H1 (cell line): ENCODE measurements at regions not wholly inside any gene's neighbourhood (a gene's known extent, or its start where the extent isn't known, plus 50 kb on each side); places are given as distances from the start of the nearest gene placed in this dataset.

Source experiments
- CTCF ChIA-PET: fragments of 300-600 bp; sonication (Branson Sonifier 250); formaldehyde crosslinking; loops from one replicate; lab custom pipeline; 2021; ENCODE audit not compliant: partially characterized antibody; lab: Charles Lee
- POLR2A ChIA-PET: fragments of 300-600 bp; sonication (Branson Sonifier 250); formaldehyde crosslinking; loops from one replicate; lab custom pipeline; 2021; ENCODE audit warnings: inconsistent platforms; ENCODE audit not compliant: partially characterized antibody; lab: Charles Lee
- DNase-seq, 2 experiments: peaks; one replicate each; pipeline versions ENCODE4 v3.0.0 to v3.0.0-alpha.2; 2010 to 2022; ENCODE audit warnings: low spot score in 2 of 2, low read depth in 1 of 2, mixed read lengths in 1 of 2
- FAIRE-seq: peaks from 2 replicates; lab custom pipeline; 2011; peaks lifted over from hg19 to GRCh38; lab: Jason Lieb, UNC
- H2AFZ ChIP-seq: 2 replicates; pipeline ENCODE4 v1.8.1; 2012; ENCODE audit warnings: low read length, inconsistent platforms
- H2AK5ac ChIP-seq: 2 replicates; pipeline ENCODE4 v1.6.1; 2013; ENCODE audit warnings: low read depth, low read length
- H2BK120ac ChIP-seq: replicated peaks from 2 replicates; pipeline ENCODE3; 2013; ENCODE audit warnings: low read depth, low read length, inconsistent platforms
- H2BK12ac ChIP-seq: 2 replicates; pipeline ENCODE4 v1.6.1; 2013; ENCODE audit warnings: low read depth, low read length
- H2BK15ac ChIP-seq: 2 replicates; pipeline ENCODE4 v1.6.1; 2013; ENCODE audit warnings: low read length
- H2BK20ac ChIP-seq: 2 replicates; pipeline ENCODE4 v1.6.1; 2013; ENCODE audit warnings: low read length
- H2BK5ac ChIP-seq: 2 replicates; pipeline ENCODE4 v1.6.1; 2013; ENCODE audit warnings: low read depth, low read length
- H3K14ac ChIP-seq: 2 replicates; pipeline ENCODE4 v1.6.1; 2013; ENCODE audit warnings: inconsistent platforms; ENCODE audit not compliant: insufficient read length
- H3K18ac ChIP-seq: 2 replicates; pipeline ENCODE4 v1.6.1; 2013; ENCODE audit warnings: low read length; ENCODE audit errors: extremely low read depth
- H3K23ac ChIP-seq: 2 replicates; pipeline ENCODE4 v1.6.1; 2013; ENCODE audit warnings: inconsistent platforms; ENCODE audit not compliant: insufficient read length
- H3K23me2 ChIP-seq: 2 replicates; pipeline ENCODE4 v1.6.1; 2013; ENCODE audit warnings: low read depth, low read length
- H3K27ac ChIP-seq: 2 replicates; pipeline ENCODE4 v1.6.1; 2011; ENCODE audit warnings: low read depth, low read length, inconsistent platforms
- H3K27me3 ChIP-seq, 4 experiments: replicated peaks in 1 of 4; 1 replicate in 1 of 4; 2 replicates in 3 of 4; pipeline versions ENCODE4 v1.6.1 to v1.8.1; 2011 to 2013; ENCODE audit warnings: low read length in 3 of 4, mild to moderate bottlenecking in 3 of 4, inconsistent platforms in 2 of 4, mixed read lengths in 2 of 4, moderate library complexity in 1 of 4; ENCODE audit not compliant: control insufficient read depth in 3 of 4, insufficient read depth in 3 of 4; ENCODE audit errors: extremely low read depth in 1 of 4
- H3K36me3 ChIP-seq, 4 experiments: 2 replicates each; pipeline versions ENCODE4 v1.6.1 to v1.8.1; 2011 to 2013; ENCODE audit warnings: mild to moderate bottlenecking in 4 of 4, low read length in 3 of 4, moderate library complexity in 2 of 4, control low read depth in 1 of 4, inconsistent platforms in 1 of 4; ENCODE audit not compliant: insufficient read depth in 4 of 4, control insufficient read depth in 2 of 4
- H3K4ac ChIP-seq: replicated peaks from 2 replicates; pipeline ENCODE3; 2013; ENCODE audit warnings: low read length, low read depth, mixed read lengths, inconsistent platforms; ENCODE audit not compliant: insufficient read length
- H3K4me1 ChIP-seq, 4 experiments: replicated peaks in 1 of 4; 1 replicate in 1 of 4; 2 replicates in 3 of 4; pipeline versions ENCODE4 v1.6.1 to v1.8.1; 2011 to 2013; ENCODE audit warnings: low read length in 3 of 4, inconsistent platforms in 2 of 4, mixed read lengths in 1 of 4; ENCODE audit not compliant: insufficient read depth in 4 of 4, control insufficient read depth in 3 of 4
- H3K4me2 ChIP-seq, 2 experiments: 2 replicates each; pipeline versions ENCODE4 v1.6.1 to v1.8.1; 2011 to 2013; ENCODE audit warnings: low read depth in 2 of 2, low read length in 2 of 2, control low read depth in 1 of 2, inconsistent platforms in 1 of 2, mild to moderate bottlenecking in 1 of 2; ENCODE audit not compliant: insufficient read depth in 1 of 2
- H3K4me3 ChIP-seq, 4 experiments: fragments of 200-600, 300-600 bp in 1 of 4; sonication (generic), shearing (Covaris generic), sonication (Bioruptor Twin) in 1 of 4; 2 replicates each; pipeline versions ENCODE4 v1.5.1 to v1.8.1; 2011 to 2016; ENCODE audit warnings: low read length in 4 of 4, low read depth in 3 of 4, control low read depth in 2 of 4, inconsistent platforms in 2 of 4, mild to moderate bottlenecking in 2 of 4, mixed read lengths in 1 of 4, moderate library complexity in 1 of 4; ENCODE audit not compliant: insufficient read depth in 2 of 4; ENCODE audit errors: extremely low read depth in 1 of 4
- H3K56ac ChIP-seq: replicated peaks from 2 replicates; pipeline ENCODE3; 2013; ENCODE audit warnings: low read depth, mild to moderate bottlenecking, mixed read lengths, low read length, inconsistent platforms; ENCODE audit not compliant: insufficient read length
- H3K79me1 ChIP-seq: 2 replicates; pipeline ENCODE4 v1.6.1; 2013; ENCODE audit warnings: low read depth, low read length, control low read depth
- H3K79me2 ChIP-seq, 2 experiments: 2 replicates each; pipeline versions ENCODE4 v1.6.1 to v1.8.1; 2012 to 2013; ENCODE audit warnings: low read length in 2 of 2, mild to moderate bottlenecking in 2 of 2, inconsistent platforms in 1 of 2; ENCODE audit not compliant: insufficient read depth in 2 of 2, control insufficient read depth in 1 of 2
- H3K9ac ChIP-seq, 4 experiments: replicated peaks in 1 of 4; 1 replicate in 1 of 4; 2 replicates in 3 of 4; pipeline versions ENCODE4 v1.6.1 to v1.8.1; 2011 to 2013; ENCODE audit warnings: low read depth in 3 of 4, low read length in 3 of 4, control low read depth in 2 of 4, mild to moderate bottlenecking in 2 of 4, moderate library complexity in 2 of 4, inconsistent platforms in 1 of 4; ENCODE audit errors: extremely low read depth in 1 of 4
- H3K9me3 ChIP-seq, 2 experiments: 2 replicates each; pipeline versions ENCODE4 v1.6.1 to v1.8.1; 2012 to 2013; ENCODE audit warnings: mild to moderate bottlenecking in 2 of 2, moderate library complexity in 2 of 2, control low read depth in 1 of 2, inconsistent platforms in 1 of 2, low read depth in 1 of 2, low read length in 1 of 2, mixed read lengths in 1 of 2; ENCODE audit not compliant: insufficient read depth in 2 of 2
- H4K20me1 ChIP-seq, 2 experiments: replicated peaks in 1 of 2; 2 replicates each; pipeline versions ENCODE3 to v1.8.1; 2011 to 2013; ENCODE audit warnings: inconsistent platforms in 2 of 2, low read length in 2 of 2, mild to moderate bottlenecking in 1 of 2; ENCODE audit not compliant: insufficient read depth in 2 of 2, control insufficient read depth in 1 of 2
- H4K5ac ChIP-seq: 2 replicates; pipeline ENCODE4 v1.6.1; 2013; ENCODE audit warnings: low read length, low read depth, mixed read lengths, inconsistent platforms; ENCODE audit not compliant: insufficient read length
- H4K8ac ChIP-seq: 2 replicates; pipeline ENCODE4 v1.8.0; 2013; ENCODE audit warnings: mild to moderate bottlenecking, moderate library complexity, low read length, inconsistent platforms; ENCODE audit not compliant: insufficient read depth; ENCODE audit errors: extremely low read depth
- H4K91ac ChIP-seq: replicated peaks from 2 replicates; pipeline ENCODE3; 2013; ENCODE audit warnings: low read length, mixed read lengths, inconsistent platforms; ENCODE audit not compliant: insufficient read length
- ASH2L ChIP-seq: fragments of 200-600, 300-600 bp; sonication (generic); IDR thresholded peaks from one replicate; pipeline ENCODE4 v1.7.1; 2017; ENCODE audit warnings: low read length
- BACH1 ChIP-seq: IDR thresholded peaks from 2 replicates; pipeline ENCODE4 v1.6.1; 2012; ENCODE audit warnings: low read length, improper control_type of control experiment
- CBX5 ChIP-seq: fragments of 300-800, 300-1000 bp; sonication (generic); IDR thresholded peaks from 2 replicates; pipeline ENCODE4 v1.7.1; 2016; ENCODE audit warnings: antibody characterized with exemption, low read length, low read depth
- CHD2 ChIP-seq: IDR thresholded peaks from 2 replicates; pipeline ENCODE4 v1.6.1; 2012; ENCODE audit warnings: low read length, improper control_type of control experiment
- CREB1 ChIP-seq: IDR thresholded peaks from 2 replicates; pipeline ENCODE4 v1.6.1; 2012; ENCODE audit warnings: inconsistent platforms
- CTCF ChIP-seq, 3 experiments: IDR thresholded peaks; 1 replicate in 2 of 3; 2 replicates in 1 of 3; pipeline versions ENCODE4 v1.5.1 to v1.6.1; 2011; ENCODE audit warnings: low read length in 3 of 3, mild to moderate bottlenecking in 3 of 3, inconsistent platforms in 2 of 3, low read depth in 1 of 3, moderate library complexity in 1 of 3; ENCODE audit not compliant: insufficient read depth in 1 of 3; ENCODE audit errors: control extremely low read depth in 1 of 3
- EGR1 ChIP-seq: IDR thresholded peaks from 2 replicates; pipeline ENCODE4 v1.6.1; 2011; ENCODE audit warnings: low read depth, low read length, borderline replicate concordance
- FOSL1 ChIP-seq: IDR thresholded peaks from 2 replicates; pipeline ENCODE4 v1.6.1; 2011; ENCODE audit warnings: mild to moderate bottlenecking, low read depth, low read length, moderate library complexity; ENCODE audit not compliant: insufficient read depth
- GABPA ChIP-seq: IDR thresholded peaks from 2 replicates; pipeline ENCODE4 v1.6.1; 2011; ENCODE audit warnings: mild to moderate bottlenecking, low read length, moderate library complexity, borderline replicate concordance; ENCODE audit not compliant: insufficient read depth
- HDAC2 ChIP-seq, 2 experiments: fragments of 300-600 bp in 1 of 2; sonication (generic) in 1 of 2; IDR thresholded peaks; 2 replicates each; pipeline ENCODE4 v1.6.1; 2011 to 2012; ENCODE audit warnings: low read depth in 2 of 2, low read length in 2 of 2, mild to moderate bottlenecking in 2 of 2, moderate library complexity in 2 of 2, borderline replicate concordance in 1 of 2, inconsistent platforms in 1 of 2
- HDAC6 ChIP-seq: IDR thresholded peaks from one replicate; pipeline ENCODE4 v1.7.1; 2012; ENCODE audit warnings: low read depth, mild to moderate bottlenecking, inconsistent platforms, low read length, moderate library complexity
- JUN ChIP-seq: IDR thresholded peaks from 2 replicates; pipeline ENCODE4 v1.6.1; 2011; ENCODE audit warnings: low read depth, mild to moderate bottlenecking, improper control_type of control experiment, low read length
- POLR2A ChIP-seq, 2 experiments: IDR thresholded peaks; 1 replicate in 1 of 2; 2 replicates in 1 of 2; pipeline ENCODE4 v1.6.1; 2011; ENCODE audit warnings: low read depth in 2 of 2, low read length in 2 of 2, mild to moderate bottlenecking in 2 of 2; ENCODE audit errors: control extremely low read depth in 1 of 2
- POLR2AphosphoS5 ChIP-seq: IDR thresholded peaks from 2 replicates; pipeline ENCODE4 v1.6.1; 2011; ENCODE audit warnings: low read depth, low read length
- WGBS, 2 experiments: shearing (Covaris generic) in 1 of 2; methylation state at CpG; one replicate each; pipeline versions ENCODE4 v1.1.6 to v1.1.7; 2013 to 2015; ENCODE audit warnings: low lambda C conversion rate in 2 of 2, mixed read lengths in 2 of 2, inconsistent platforms in 1 of 2, low coverage in 1 of 2, missing lambda C conversion rate in 1 of 2; ENCODE audit not compliant: insufficient replicate concordance in 2 of 2, insufficient coverage in 1 of 2, insufficient read length in 1 of 2; ENCODE audit errors: extremely low coverage in 1 of 2, missing lambda C conversion rate in 1 of 2; 5-methylcytosine and 5-hydroxymethylcytosine counted together

- H3K27ac ChIP-seq = no peak overlapping the region
- H3K14ac ChIP-seq = no peak overlapping the region
- no peaks in the 10 kb centered on the region for H3K9me3 ChIP-seq
- H3K4me3 ChIP-seq = no peak overlapping the region
- no peak overlapping the region for H3K18ac ChIP-seq
- no peak overlapping the region for H2AFZ ChIP-seq
- H4K8ac ChIP-seq = no peak overlapping the region
- H2BK12ac ChIP-seq = no peak overlapping the region
- no peaks in the 10 kb centered on the region for H3K36me3 ChIP-seq
- no peak overlapping the region for H2BK15ac ChIP-seq
- no peak overlapping the region for H3K4me2 ChIP-seq
- H3K4me1 ChIP-seq = no peaks in the 10 kb centered on the region
- ChIA-PET CTCF (interaction anchor here (0.8 kb wide), 1 partner anchor 142 kb away, joined by 4 read pairs; no protein-coding TSS in a partner anchor), POLR2A (no interaction called here)
- no peak overlapping the region for H2AK5ac ChIP-seq
- H3K23me2 ChIP-seq = no peaks in the 10 kb centered on the region
- no peak for FAIRE-seq
- H3K4ac ChIP-seq = no peak overlapping the region
- no peaks in the 10 kb centered on the region for H4K20me1 ChIP-seq
- H2BK120ac ChIP-seq = no peak overlapping the region
- no peak overlapping the region for H2BK5ac ChIP-seq
- H3K79me2 ChIP-seq = no peaks in the 10 kb centered on the region
- H3K79me1 ChIP-seq = no peaks in the 10 kb centered on the region
- H3K9ac ChIP-seq = no peak overlapping the region
- no peak overlapping the region for H4K91ac ChIP-seq
- no peak overlapping the region for H3K56ac ChIP-seq
- no peak for DNase-seq
- H3K27me3 ChIP-seq = no peaks in the 10 kb centered on the region
- no peak overlapping the region for H2BK20ac ChIP-seq
- WGBS, 2 experiments = 31% methylated on average over 2 of the region's 2 CpGs; no CpG with 5 or more reads in 1 of the 2 experiments
- no peak overlapping the region for H4K5ac ChIP-seq
- no peak overlapping the region for H3K23ac ChIP-seq
- no peak for TF ChIP-seq FOSL1
- no peak for TF ChIP-seq HDAC6
- TF ChIP-seq CREB1 = no peak
- no peak for TF ChIP-seq ASH2L
- no peak for TF ChIP-seq POLR2A (IDR thresholded peaks at IDR 0.05; ENCODE audit: control extremely low read depth in 1 of 2, low read depth in 2 of 2, low read length in 2 of 2)
- TF ChIP-seq CTCF (IDR thresholded peaks at IDR 0.05; ENCODE audit: control extremely low read depth in 1 of 3, insufficient read depth in 1 of 3, low read depth in 1 of 3, low read length in 3 of 3) = no peak
- no peak for TF ChIP-seq CBX5
- TF ChIP-seq GABPA = no peak
- TF ChIP-seq EGR1 = no peak
- no peak for TF ChIP-seq CHD2
- TF ChIP-seq JUN = no peak
- TF ChIP-seq POLR2AphosphoS5 = no peak
- TF ChIP-seq HDAC2 (IDR thresholded peaks at IDR 0.05; ENCODE audit: borderline replicate concordance in 1 of 2, low read depth in 2 of 2, low read length in 2 of 2) = no peak
- no peak for TF ChIP-seq BACH1
Measured at GRCh38 chr4:115515772-115516171, 402.4 kb upstream of the NDST4 start.
